Esophagus muscularis mucosa (tissue), 3 donors: ENCODE measurements at regions not wholly inside any gene's neighbourhood (a gene's known extent, or its start where the extent isn't known, plus 50 kb on each side); places are given as distances from the start of the nearest gene placed in this dataset.

Source experiments
- CTCF ChIP-seq, 3 experiments: fragments of 200-600 bp in 2 of 3; fragments of 450-650 bp in 1 of 3; sonication (generic) in 2 of 3; IDR thresholded peaks; one replicate each; pipeline ENCODE4 v1.5.1; 2017 to 2019; ENCODE audit warnings: antibody characterized with exemption in 3 of 3, mild to moderate bottlenecking in 2 of 3, moderate library complexity in 1 of 3
- EP300 ChIP-seq: sonication (generic); formaldehyde crosslinking; IDR thresholded peaks from one replicate; pipeline ENCODE4 v1.6.1; 2017; ENCODE audit warnings: antibody characterized with exemption

GRCh38 chrX:68978655-68979054 lies 149.8 kb downstream of the EFNB1 start:
- no peak for TF ChIP-seq CTCF (IDR thresholded peaks at IDR 0.05)
- TF ChIP-seq EP300, result no peak
